PFSK-1 (cell line): ENCODE measurements at regions not wholly inside any gene's neighbourhood (a gene's known extent, or its start where the extent isn't known, plus 50 kb on each side); places are given as distances from the start of the nearest gene placed in this dataset.

Source experiments
- POLR2AphosphoS5 ChIP-seq: IDR thresholded peaks from 2 replicates; pipeline ENCODE4 v1.6.1; 2012; ENCODE audit warnings: low read depth, mild to moderate bottlenecking, control low read depth, low read length, moderate library complexity
- REST ChIP-seq, 2 experiments: IDR thresholded peaks; 2 replicates each; pipeline versions ENCODE4 v1.6.1 to v1.8.0; 2011 to 2012; ENCODE audit warnings: low read depth in 2 of 2, low read length in 2 of 2, control low read depth in 1 of 2, inconsistent platforms in 1 of 2, mild to moderate bottlenecking in 1 of 2, moderate library complexity in 1 of 2; ENCODE audit not compliant: insufficient read depth in 1 of 2
- SIN3A ChIP-seq: IDR thresholded peaks from 2 replicates; pipeline ENCODE4 v1.6.1; 2012; ENCODE audit warnings: mild to moderate bottlenecking, low read length, moderate library complexity, borderline replicate concordance; ENCODE audit not compliant: insufficient read depth
- TAF1 ChIP-seq: IDR thresholded peaks from 2 replicates; pipeline ENCODE4 v1.6.1; 2012; ENCODE audit warnings: low read length, control low read depth, borderline replicate concordance; ENCODE audit not compliant: insufficient read depth

- no peak for TF ChIP-seq POLR2AphosphoS5
- no peak for TF ChIP-seq REST (IDR thresholded peaks at IDR 0.05; ENCODE audit: insufficient read depth in 1 of 2, low read depth in 2 of 2, low read length in 2 of 2)
- no peak for TF ChIP-seq TAF1
- no peak for TF ChIP-seq SIN3A
Measured at GRCh38 chr11:80388130-80388529, 947.3 kb upstream of the TENM4 start.
